ENCODE measurements at regions not wholly inside any gene's neighbourhood (a gene's known extent, or its start where the extent isn't known, plus 50 kb on each side); places are given as distances from the start of the nearest gene placed in this dataset.

DNA sequence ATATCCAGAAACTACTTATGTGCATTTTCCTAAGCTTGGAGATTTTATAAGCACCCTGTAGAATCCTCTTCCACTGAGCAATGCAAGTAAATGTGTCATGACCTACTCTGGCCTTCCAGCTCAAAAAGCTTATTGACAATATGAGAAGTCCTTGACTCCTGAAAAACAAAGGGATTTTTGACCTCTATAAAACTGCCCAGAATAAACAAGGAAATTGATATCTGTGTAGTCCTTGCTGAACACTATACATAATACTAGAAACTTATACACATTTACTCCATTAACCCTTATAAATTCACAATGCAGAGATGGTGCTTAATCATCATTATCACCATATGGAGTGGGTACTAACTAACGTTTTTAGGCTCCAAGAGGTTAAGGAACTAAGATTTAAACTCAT, 197.4 kb upstream of the KRR1 start (continued):
- TF ChIP-seq, protein P1, sequence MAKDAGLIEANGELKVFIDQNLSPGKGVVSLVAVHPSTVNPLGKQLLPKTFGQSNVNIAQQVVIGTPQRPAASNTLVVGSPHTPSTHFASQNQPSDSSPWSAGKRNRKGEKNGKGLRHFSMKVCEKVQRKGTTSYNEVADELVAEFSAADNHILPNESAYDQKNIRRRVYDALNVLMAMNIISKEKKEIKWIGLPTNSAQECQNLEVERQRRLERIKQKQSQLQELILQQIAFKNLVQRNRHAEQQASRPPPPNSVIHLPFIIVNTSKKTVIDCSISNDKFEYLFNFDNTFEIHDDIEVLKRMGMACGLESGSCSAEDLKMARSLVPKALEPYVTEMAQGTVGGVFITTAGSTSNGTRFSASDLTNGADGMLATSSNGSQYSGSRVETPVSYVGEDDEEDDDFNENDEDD (CRISPR knock-in tag; IDR thresholded peaks at IDR 0.05; ENCODE audit: borderline replicate concordance), result no peak
- TF ChIP-seq ZNF672 (CRISPR knock-in tag; IDR thresholded peaks at IDR 0.05) (no peak), FOXK1 (CRISPR knock-in tag; IDR thresholded peaks at IDR 0.05; ENCODE audit: borderline replicate concordance, low read depth) (peak; percentile 55; the same call in 1 of the 2 replicates), CAMTA2 (CRISPR knock-in tag; IDR thresholded peaks at IDR 0.05; ENCODE audit: borderline replicate concordance) (no peak), FOXJ3 (CRISPR knock-in tag; IDR thresholded peaks at IDR 0.05; ENCODE audit: borderline replicate concordance) (peak; percentile 82; the same call in 1 of the 2 replicates), STAG1 (CRISPR knock-in tag; IDR thresholded peaks at IDR 0.05) (peak; percentile 13; the same call in 1 of the 2 replicates), NR2F2 (IDR thresholded peaks at IDR 0.05; ENCODE audit: borderline replicate concordance, low read depth) (peak; percentile 92), KLF15 (CRISPR knock-in tag; IDR thresholded peaks at IDR 0.05; ENCODE audit: borderline replicate concordance) (no peak), FOXA1 (IDR thresholded peaks at IDR 0.05) (peak; percentile 70), FOXA1 (CRISPR knock-in tag; IDR thresholded peaks at IDR 0.05) (peak; percentile 88), MED1 (CRISPR knock-in tag; IDR thresholded peaks at IDR 0.05) (peak; percentile 78), TAF1 (CRISPR knock-in tag; IDR thresholded peaks at IDR 0.05) (no peak), BCL6 (CRISPR knock-in tag; IDR thresholded peaks at IDR 0.05) (peak; percentile 85), TEAD3 (CRISPR knock-in tag; optimal IDR thresholded peaks at IDR 0.05; ENCODE audit: borderline replicate concordance) (peak; percentile 28), FOXA3 (CRISPR knock-in tag; IDR thresholded peaks at IDR 0.05) (peak; percentile 97), ELF3 (CRISPR knock-in tag; IDR thresholded peaks at IDR 0.05) (peak; percentile 95), SIX1 (CRISPR knock-in tag; IDR thresholded peaks at IDR 0.05; ENCODE audit: borderline replicate concordance) (peak; percentile 89; the same call in 1 of the 2 replicates), FOXO1 (CRISPR knock-in tag; IDR thresholded peaks at IDR 0.05) (peak; percentile 83; the same call in 1 of the 2 replicates), RCOR2 (CRISPR knock-in tag; IDR thresholded peaks at IDR 0.05) (peak; percentile 56; the same call in 1 of the 2 replicates), ZNF776 (CRISPR knock-in tag; IDR thresholded peaks at IDR 0.05) (no peak), POGZ (CRISPR knock-in tag; IDR thresholded peaks at IDR 0.05) (peak; percentile 25; the same call in 1 of the 2 replicates)
- TF ChIP-seq, protein P2, sequence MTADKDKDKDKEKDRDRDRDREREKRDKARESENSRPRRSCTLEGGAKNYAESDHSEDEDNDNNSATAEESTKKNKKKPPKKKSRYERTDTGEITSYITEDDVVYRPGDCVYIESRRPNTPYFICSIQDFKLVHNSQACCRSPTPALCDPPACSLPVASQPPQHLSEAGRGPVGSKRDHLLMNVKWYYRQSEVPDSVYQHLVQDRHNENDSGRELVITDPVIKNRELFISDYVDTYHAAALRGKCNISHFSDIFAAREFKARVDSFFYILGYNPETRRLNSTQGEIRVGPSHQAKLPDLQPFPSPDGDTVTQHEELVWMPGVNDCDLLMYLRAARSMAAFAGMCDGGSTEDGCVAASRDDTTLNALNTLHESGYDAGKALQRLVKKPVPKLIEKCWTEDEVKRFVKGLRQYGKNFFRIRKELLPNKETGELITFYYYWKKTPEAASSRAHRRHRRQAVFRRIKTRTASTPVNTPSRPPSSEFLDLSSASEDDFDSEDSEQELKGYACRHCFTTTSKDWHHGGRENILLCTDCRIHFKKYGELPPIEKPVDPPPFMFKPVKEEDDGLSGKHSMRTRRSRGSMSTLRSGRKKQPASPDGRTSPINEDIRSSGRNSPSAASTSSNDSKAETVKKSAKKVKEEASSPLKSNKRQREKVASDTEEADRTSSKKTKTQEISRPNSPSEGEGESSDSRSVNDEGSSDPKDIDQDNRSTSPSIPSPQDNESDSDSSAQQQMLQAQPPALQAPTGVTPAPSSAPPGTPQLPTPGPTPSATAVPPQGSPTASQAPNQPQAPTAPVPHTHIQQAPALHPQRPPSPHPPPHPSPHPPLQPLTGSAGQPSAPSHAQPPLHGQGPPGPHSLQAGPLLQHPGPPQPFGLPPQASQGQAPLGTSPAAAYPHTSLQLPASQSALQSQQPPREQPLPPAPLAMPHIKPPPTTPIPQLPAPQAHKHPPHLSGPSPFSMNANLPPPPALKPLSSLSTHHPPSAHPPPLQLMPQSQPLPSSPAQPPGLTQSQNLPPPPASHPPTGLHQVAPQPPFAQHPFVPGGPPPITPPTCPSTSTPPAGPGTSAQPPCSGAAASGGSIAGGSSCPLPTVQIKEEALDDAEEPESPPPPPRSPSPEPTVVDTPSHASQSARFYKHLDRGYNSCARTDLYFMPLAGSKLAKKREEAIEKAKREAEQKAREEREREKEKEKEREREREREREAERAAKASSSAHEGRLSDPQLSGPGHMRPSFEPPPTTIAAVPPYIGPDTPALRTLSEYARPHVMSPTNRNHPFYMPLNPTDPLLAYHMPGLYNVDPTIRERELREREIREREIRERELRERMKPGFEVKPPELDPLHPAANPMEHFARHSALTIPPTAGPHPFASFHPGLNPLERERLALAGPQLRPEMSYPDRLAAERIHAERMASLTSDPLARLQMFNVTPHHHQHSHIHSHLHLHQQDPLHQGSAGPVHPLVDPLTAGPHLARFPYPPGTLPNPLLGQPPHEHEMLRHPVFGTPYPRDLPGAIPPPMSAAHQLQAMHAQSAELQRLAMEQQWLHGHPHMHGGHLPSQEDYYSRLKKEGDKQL (CRISPR knock-in tag; IDR thresholded peaks at IDR 0.05; ENCODE audit: low read depth), result peak; percentile 50; the same call in 1 of the 2 replicates
- TF ChIP-seq, protein P3, sequence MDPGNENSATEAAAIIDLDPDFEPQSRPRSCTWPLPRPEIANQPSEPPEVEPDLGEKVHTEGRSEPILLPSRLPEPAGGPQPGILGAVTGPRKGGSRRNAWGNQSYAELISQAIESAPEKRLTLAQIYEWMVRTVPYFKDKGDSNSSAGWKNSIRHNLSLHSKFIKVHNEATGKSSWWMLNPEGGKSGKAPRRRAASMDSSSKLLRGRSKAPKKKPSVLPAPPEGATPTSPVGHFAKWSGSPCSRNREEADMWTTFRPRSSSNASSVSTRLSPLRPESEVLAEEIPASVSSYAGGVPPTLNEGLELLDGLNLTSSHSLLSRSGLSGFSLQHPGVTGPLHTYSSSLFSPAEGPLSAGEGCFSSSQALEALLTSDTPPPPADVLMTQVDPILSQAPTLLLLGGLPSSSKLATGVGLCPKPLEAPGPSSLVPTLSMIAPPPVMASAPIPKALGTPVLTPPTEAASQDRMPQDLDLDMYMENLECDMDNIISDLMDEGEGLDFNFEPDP (CRISPR knock-in tag; conservative IDR thresholded peaks at IDR 0.05), result no peak
- TF ChIP-seq, protein P4, sequence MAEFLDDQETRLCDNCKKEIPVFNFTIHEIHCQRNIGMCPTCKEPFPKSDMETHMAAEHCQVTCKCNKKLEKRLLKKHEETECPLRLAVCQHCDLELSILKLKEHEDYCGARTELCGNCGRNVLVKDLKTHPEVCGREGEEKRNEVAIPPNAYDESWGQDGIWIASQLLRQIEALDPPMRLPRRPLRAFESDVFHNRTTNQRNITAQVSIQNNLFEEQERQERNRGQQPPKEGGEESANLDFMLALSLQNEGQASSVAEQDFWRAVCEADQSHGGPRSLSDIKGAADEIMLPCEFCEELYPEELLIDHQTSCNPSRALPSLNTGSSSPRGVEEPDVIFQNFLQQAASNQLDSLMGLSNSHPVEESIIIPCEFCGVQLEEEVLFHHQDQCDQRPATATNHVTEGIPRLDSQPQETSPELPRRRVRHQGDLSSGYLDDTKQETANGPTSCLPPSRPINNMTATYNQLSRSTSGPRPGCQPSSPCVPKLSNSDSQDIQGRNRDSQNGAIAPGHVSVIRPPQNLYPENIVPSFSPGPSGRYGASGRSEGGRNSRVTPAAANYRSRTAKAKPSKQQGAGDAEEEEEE (CRISPR knock-in tag; IDR thresholded peaks at IDR 0.05; ENCODE audit: borderline replicate concordance), result no peak
